ENCODE measurements at regions not wholly inside any gene's neighbourhood (a gene's known extent, or its start where the extent isn't known, plus 50 kb on each side); places are given as distances from the start of the nearest gene placed in this dataset.

- TF ChIP-seq CTCF (IDR thresholded peaks at IDR 0.05) (no peak), POLR2A (IDR thresholded peaks at IDR 0.05) (no peak)
These were observed 199.9 kb downstream of the CXXC4 start for GRCh38 chr4:104294811-104295210.
